OCI-M2 (cell line): ENCODE measurements at regions not wholly inside any gene's neighbourhood (a gene's known extent, or its start where the extent isn't known, plus 50 kb on each side); places are given as distances from the start of the nearest gene placed in this dataset.

Experiments used
- DNase-seq: peaks from one replicate; lab custom pipeline; 2025; ENCODE audit not compliant: unreplicated experiment; lab: John Stamatoyannopoulos, UW

DNA sequence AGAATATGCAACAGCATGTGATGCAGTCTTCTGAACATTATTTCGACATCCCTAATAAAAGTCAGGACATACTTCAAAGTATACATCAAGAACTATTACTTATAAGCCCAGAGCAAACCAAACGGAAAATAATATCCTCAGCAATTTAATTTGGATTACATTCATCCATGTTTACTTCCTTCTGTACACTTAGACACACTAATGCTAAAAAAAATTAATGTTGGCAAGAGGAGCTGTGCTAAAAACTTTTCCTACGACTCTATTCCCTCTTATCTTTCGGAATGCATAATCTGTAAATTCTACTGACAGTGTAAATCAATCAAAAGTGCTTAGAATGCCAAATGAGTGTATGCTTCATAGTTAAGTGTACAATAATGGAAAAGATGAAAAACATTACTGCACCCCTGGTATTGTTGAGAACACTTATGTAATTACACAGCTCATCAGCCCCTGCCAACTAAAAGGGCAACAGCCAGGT, 301.2 kb upstream of the HSF2 start:
- no peak for DNase-seq

- no peak for DNase-seq
Measured at GRCh38 chr6:122102026-122102425, 297.4 kb upstream of the HSF2 start.

GRCh38 chr6:122107256-122107852, 292.1 kb upstream of the HSF2 start:
- DNase-seq: no peak

- no peak for DNase-seq
Measured at GRCh38 chr6:122109075-122109474, 290.4 kb upstream of the HSF2 start.

- DNase-seq: no peak
Measured at GRCh38 chr6:122114717-122115116, 284.7 kb upstream of the HSF2 start.

GRCh38 chr6:122116119-122116834, 283.2 kb upstream of the HSF2 start:
- no peak for DNase-seq

GRCh38 chr6:122116835-122117627, 282.4 kb upstream of the HSF2 start:
- DNase-seq: no peak

DNA sequence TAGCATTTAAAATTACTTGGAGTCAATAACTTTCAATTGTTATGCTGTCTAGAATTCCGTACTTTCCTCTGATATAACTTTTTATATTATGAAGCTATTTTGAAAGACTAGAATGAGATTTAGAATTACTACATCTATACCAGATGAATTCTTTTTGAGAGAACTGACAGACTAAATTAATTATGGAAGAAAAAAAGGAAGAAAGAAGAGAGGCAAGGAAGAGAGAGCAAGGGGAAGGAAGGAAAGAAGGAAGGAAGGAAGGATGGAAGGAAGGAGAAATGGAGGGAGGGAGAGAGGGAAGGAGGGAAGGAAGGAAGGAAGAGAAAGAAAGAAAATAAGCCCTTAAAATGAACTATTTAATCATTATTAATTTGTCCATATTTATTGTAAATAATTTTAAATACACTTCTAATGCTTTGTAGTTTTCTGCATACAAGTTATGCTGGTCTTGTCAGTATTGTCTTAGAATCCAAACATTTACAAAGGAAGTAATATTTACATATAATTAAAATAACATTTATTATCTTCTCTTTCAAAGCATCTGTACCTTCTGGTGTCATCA, 280.4 kb upstream of the HSF2 start:
- no peak for DNase-seq

DNA sequence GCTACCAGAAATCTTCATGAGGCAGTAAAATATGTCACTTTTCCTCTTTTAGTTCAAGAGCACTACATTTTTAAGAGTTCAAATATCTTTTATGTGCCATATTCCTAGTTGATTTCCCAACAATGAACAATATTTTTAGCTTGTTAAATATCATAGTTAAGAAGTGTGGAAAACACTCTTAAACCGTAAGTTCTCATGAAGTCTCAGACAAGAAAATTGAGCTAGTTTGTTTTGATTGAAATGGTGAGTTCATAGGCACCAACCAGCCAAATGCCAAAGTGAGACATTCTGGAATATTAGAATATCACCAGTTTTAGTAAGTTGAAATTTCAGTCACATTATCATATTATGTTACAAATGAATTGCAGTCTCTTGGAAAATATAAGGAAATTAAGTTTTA, 277.2 kb upstream of the HSF2 start:
- no peak for DNase-seq

DNA sequence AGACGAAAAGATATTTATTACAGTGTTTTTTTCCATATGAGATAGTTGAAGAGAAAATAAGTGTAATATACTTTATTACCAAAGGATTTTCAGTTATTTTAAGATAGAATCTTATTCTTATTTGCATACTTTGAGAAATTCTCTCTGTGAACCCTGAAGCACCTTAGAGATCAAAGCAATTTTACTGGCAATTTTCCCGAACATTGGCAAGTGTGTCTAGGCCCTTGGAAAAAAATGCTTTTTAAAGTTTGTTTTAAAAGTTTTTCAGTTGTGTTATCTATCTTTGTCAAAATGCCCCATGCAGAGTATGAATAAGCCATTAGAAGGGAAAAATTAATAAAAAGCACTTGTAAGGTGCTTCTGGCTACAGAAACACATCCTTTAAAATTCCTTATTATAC, 276.8 kb upstream of the HSF2 start:
- DNase-seq: no peak

GRCh38 chr6:122124908-122125307, 274.5 kb upstream of the HSF2 start:
- DNase-seq: no peak

GRCh38 chr6:122126894-122127293, 272.6 kb upstream of the HSF2 start:
- DNase-seq: no peak

GRCh38 chr6:122128445-122128844, 271.0 kb upstream of the HSF2 start:
- DNase-seq: no peak

- DNase-seq: no peak
Measured at GRCh38 chr6:122129313-122130025, 270.0 kb upstream of the HSF2 start.

DNA sequence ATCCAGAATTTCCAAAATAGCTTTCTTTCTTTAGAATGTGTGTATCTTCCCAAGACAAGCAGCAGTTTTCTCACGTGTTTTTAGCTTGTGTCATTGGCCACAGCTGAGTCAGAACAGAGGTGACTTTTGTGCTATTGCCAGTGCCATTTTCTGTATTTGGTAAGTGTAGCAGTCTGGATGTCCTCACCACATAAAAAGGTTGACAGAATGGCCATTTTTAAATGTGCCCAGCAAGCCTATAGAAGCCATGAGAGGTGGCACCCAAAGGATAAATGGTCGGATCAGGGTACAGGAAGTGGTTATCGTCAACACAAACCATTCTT, 269.5 kb upstream of the HSF2 start:
- DNase-seq: no peak

DNA sequence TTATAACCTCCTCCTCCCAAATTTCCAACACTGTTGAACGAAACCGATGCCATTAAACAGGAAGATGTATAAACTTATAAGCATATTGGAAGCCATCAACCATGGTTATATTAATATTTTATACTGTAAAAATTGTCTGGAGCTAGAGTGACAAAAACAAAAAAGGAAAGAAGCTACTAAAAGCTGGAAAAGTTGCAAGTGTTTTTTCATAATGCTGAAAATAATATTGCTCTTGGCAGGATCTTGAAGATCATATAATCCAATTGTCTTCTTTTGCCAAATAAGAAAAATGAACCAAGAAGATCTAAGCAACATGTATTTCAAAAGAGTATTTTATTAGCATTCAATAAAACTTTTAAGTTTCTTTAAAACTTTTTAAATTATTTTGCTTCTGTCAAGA, 268.9 kb upstream of the HSF2 start:
- DNase-seq: no peak

GRCh38 chr6:122136386-122136785, 263.1 kb upstream of the HSF2 start:
- DNase-seq: no peak

GRCh38 chr6:122140031-122140430, 259.4 kb upstream of the HSF2 start:
- DNase-seq: no peak

GRCh38 chr6:122141246-122141645, 258.2 kb upstream of the HSF2 start:
- no peak for DNase-seq

DNA sequence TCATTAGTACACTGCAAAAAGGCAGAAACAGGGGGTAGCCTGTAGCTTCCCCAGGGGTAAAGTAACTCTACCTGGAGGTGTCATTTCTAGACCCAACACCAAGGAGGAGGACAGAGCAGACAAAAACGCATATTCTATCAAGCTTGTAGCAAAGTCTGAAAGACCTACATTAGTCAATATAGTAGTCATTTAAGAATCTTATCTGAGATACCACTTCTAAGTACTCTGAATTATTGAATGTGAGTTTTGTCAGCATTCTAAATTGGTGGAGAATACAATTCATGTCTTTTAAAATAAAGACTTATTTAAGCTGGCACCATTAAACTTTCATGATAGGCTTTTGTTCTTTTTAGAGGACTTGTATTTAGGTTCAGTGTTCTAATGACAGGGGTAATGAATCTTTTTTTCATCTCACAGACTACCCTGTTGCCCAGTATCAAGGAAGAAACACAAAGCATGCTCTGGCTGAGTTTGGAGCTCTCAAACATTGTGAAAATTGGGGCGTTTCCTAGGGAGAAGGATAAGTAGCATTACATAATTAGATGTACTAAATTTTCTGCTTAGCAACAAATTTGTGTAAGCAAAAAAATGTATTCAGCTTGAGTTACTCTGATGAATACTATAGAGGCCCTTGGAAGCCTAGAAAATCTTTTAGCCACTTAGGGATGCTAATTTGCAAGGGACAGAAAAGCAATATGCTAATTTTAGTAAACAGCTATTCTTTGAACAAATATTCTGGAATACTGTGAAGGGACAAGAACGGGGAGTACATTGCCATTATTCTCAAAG, 255.4 kb upstream of the HSF2 start:
- DNase-seq: no peak
